Motor neuron (in vitro differentiated cells): ENCODE measurements at regions not wholly inside any gene's neighbourhood (a gene's known extent, or its start where the extent isn't known, plus 50 kb on each side); places are given as distances from the start of the nearest gene placed in this dataset.
A peak's percentile ranks its signal among the peaks of the same experiment; 100 is the strongest.

Experiments
- ATAC-seq, 8 experiments: fragments of 200-7000 bp; cut with Tn5 transposase; replicated peaks in 6 of 8; 2 replicates each; pipeline ENCODE4 v1.8.0; 2021; ENCODE audit warnings: mild to moderate bottlenecking in 8 of 8, moderate library complexity in 8 of 8
- H3K27ac ChIP-seq, 2 donors: fragments of 250-450 bp; sonication (Bioruptor Pico); 2 replicates each; pipeline ENCODE4 v1.9.0; 2021; ENCODE audit warnings: antibody characterized with exemption in 2 of 2, mild to moderate bottlenecking in 2 of 2, moderate library complexity in 1 of 2
- H3K4me1 ChIP-seq, 2 donors: fragments of 250-450 bp; sonication (Bioruptor Pico); replicated peaks in 1 of 2; 2 replicates each; pipeline ENCODE4 v1.6.1; 2021; ENCODE audit warnings: antibody characterized with exemption in 2 of 2, mild to moderate bottlenecking in 2 of 2, moderate library complexity in 1 of 2
- H3K4me3 ChIP-seq, 5 donors: fragments of 250-450 bp; sonication (Bioruptor Pico); 2 replicates each; pipeline ENCODE4 v1.9.0; 2021; ENCODE audit warnings: antibody characterized with exemption in 5 of 5, mild to moderate bottlenecking in 5 of 5, moderate library complexity in 4 of 5
- WGBS, 10 experiments: fragments of 450-650 bp; shearing (Covaris generic); methylation state at CpG; one replicate each; pipeline ENCODE4 v1.0.0; 2022; 5-methylcytosine and 5-hydroxymethylcytosine counted together
- in situ Hi-C, 9 experiments: fragments of 400-800 bp; cut with MboI; loops; one replicate each; pipeline ENCODE4 v1.15.0; 2021; ENCODE audit warnings: low sequenced_read_pairs in 9 of 9, low pct_unique_long_range_greater_than_20kb in 2 of 9; ENCODE audit not compliant: unreplicated experiment in 9 of 9

GRCh38 chr10:8576281-8576680, 521.8 kb downstream of the GATA3 start:
- H3K4me1 ChIP-seq = no peaks in the 10 kb centered on the region
- H3K27ac ChIP-seq = no peak overlapping the region
- no peak overlapping the region for H3K4me3 ChIP-seq
- in situ Hi-C loops = no loop called here
- no peak for ATAC-seq
- 0 to 100% (median 46%) methylated on average over 1 of the region's 1 CpG; no CpG with 5 or more reads in 4 of the 10 experiments for WGBS, 10 experiments

DNA sequence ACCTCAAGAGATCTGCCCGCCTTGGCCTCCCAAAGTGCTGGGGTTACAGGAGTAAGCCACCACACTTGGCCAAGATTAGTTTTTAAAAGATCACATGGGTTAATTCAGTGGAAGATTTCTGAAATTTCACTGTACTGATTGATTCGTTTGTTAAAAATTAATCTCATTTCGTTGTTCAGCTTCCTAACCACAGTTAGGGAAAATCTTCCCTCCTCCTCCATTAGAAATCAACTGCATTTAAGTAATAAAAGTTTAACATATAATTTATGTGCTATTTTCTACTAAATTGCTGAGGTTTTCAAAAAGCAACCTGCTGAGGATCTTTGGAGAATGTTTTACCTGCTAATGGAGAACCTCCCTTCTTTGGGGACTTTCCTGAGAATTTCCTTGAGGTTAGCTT, 522.4 kb downstream of the GATA3 start:
- no peaks in the 10 kb centered on the region for H3K4me1 ChIP-seq
- in situ Hi-C loops = no loop called here
- ATAC-seq = no peak
- WGBS, 10 experiments = 0 to 100% (median 73%) methylated on average over 1 to 3 of the region's 3 CpGs
- H3K27ac ChIP-seq = no peak overlapping the region
- no peak overlapping the region for H3K4me3 ChIP-seq

- WGBS, 10 experiments = 9 to 90% (median 66%) methylated on average over 1 to 7 of the region's 7 CpGs; no CpG with 5 or more reads in 2 of the 10 experiments
- no peak for ATAC-seq
- Histone ChIP-seq H3K27ac (no peak overlapping the region), H3K4me1 (no peaks in the 10 kb centered on the region), H3K4me3 (no peak overlapping the region)
- in situ Hi-C loops = no loop called here
Measured at GRCh38 chr10:8577686-8578085, 523.2 kb downstream of the GATA3 start.

DNA sequence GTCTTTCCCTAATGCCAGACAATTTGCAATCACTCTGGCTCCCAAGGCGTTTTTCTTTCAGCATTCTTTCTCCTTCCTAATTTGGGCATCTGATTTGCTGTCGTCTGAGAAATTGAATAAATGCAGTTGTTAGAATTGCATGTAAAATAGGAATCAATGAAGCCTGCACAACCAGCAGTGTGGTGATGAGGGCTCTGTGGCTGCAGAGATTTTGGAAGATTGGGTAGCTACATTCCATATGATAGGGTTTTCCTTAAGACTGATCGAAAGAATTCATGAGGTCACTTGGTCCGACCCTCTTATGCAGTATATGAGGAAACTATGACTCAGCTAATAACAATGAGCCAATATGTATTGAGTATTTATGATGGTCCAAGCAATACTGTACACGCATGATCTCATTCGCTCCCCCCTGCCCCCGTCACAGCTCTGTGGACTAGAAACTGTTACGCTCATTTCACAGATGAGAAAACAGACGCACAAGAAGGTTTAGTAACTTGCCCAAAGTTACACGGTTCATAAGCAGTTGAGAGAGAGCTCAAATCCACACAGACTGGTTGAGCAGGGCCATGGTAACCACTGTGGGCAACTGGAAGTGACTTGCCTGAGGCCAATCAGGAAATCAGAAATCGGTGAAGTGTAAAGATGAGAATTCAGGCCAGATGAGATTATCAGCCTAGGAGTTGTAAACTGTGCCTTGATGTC, 527.2 kb downstream of the GATA3 start:
- Histone ChIP-seq H3K4me3 (no peak overlapping the region), H3K27ac (no peak overlapping the region), H3K4me1 (no peaks in the 10 kb centered on the region)
- peak in 1 of 8 experiments; percentile 37 for ATAC-seq
- 10 to 93% (median 34%) methylated on average over 1 to 9 of the region's 11 CpGs; no CpG with 5 or more reads in 1 of the 10 experiments for WGBS, 10 experiments
- in situ Hi-C loops = no loop called here

DNA sequence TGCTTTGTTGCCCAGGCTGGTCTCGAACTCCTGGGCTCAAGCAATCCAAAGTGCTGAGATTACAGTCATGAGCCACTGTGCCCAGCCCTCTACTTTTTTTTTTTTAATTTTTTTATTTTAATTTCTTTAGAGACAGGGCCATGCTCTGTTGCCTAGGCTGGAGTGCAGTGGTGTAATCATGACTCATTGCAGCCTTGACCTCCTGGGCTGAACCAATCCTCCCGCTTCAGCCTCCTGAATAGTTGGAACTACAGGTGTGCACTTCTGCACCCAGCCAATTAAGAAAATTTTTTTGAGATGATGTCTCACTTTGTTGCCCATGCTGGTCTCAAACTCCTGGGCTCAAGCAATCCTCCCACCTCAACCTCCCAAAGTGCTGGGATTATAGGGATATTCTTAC, 528.6 kb downstream of the GATA3 start:
- 0 to 100% (median 80%) methylated on average over 1 to 2 of the region's 2 CpGs; no CpG with 5 or more reads in 2 of the 10 experiments for WGBS, 10 experiments
- in situ Hi-C loops = no loop called here
- H3K4me1 ChIP-seq = no peaks in the 10 kb centered on the region
- no peak for ATAC-seq
- no peak overlapping the region for H3K27ac ChIP-seq
- no peak overlapping the region for H3K4me3 ChIP-seq

DNA sequence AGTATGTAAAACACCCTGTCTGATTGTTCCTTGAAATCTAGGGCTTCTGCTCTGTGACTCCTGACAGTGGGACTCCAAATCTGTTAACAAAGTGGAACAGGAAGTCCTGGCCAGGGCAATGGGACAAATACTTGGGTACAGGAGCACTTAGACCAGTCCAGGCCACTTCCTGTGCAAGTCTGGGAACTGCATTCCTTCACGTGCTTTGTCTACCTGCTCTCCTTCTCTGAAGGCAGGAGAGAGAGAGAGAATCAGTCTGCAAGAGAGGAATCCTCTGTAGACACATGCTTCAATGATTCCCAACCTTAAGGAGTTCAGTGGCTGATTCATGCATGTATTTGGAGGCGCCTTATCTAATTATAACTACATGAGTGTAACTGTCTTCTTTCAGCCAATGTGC, 530.2 kb downstream of the GATA3 start:
- in situ Hi-C loops = no loop called here
- Histone ChIP-seq H3K4me3 (no peak overlapping the region), H3K27ac (no peak overlapping the region), H3K4me1 (no peaks in the 10 kb centered on the region)
- 0 to 100% (median 40%) methylated on average over 1 to 2 of the region's 2 CpGs; no CpG with 5 or more reads in 3 of the 10 experiments for WGBS, 10 experiments
- no peak for ATAC-seq

DNA sequence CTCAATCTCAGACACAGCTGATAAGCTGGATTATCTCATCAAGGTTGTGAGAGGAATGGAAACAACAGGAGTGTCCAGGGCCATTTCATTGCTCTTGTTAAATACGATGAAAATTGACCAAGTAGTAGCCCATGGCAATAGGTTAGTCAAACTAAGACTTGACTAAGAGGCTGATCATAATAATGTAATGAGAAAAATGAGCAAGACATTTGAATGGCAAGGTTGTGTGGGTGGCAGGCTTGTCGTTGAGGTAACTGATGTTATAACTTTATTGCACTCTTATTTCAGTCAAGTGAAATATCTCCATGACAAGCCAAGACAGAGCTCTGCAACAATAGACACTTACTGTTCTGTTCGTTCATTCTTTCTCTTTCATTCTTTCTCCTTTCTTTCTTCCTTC, 532.0 kb downstream of the GATA3 start:
- ATAC-seq = no peak
- Histone ChIP-seq H3K4me1 (no peaks in the 10 kb centered on the region), H3K4me3 (no peak overlapping the region), H3K27ac (no peak overlapping the region)
- in situ Hi-C loops = no loop called here
- 6 to 100% (median 49%) methylated on average over 1 to 3 of the region's 3 CpGs; no CpG with 5 or more reads in 2 of the 10 experiments for WGBS, 10 experiments

DNA sequence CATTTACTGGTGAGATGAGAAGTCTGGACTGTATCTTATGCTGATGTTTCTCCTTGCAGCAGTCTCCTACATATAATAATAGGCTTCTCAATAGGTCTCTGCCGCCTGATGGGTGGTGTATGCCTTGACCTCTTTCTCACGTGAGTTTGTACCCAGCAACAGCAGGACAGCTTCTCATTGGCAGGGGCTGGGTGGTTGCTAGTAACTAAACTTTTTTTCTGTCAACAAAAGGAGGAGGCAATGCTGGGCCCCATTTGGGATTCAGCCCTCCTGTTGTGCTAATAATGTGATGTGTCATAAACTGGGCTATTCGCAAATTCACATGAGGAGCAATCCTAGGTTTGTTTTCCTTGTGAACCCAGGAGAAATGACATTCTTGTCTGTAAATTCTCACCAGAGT, 533.6 kb downstream of the GATA3 start:
- Histone ChIP-seq H3K4me1 (no peaks in the 10 kb centered on the region), H3K27ac (no peak overlapping the region), H3K4me3 (no peak overlapping the region)
- ATAC-seq = no peak
- 0 to 90% (median 20%) methylated on average over 1 to 3 of the region's 3 CpGs; no CpG with 5 or more reads in 5 of the 10 experiments for WGBS, 10 experiments
- in situ Hi-C loops = no loop called here

GRCh38 chr10:8590518-8590917, 536.0 kb downstream of the GATA3 start:
- in situ Hi-C loops = no loop called here
- Histone ChIP-seq H3K27ac (no peak overlapping the region), H3K4me1 (no peaks in the 10 kb centered on the region), H3K4me3 (no peak overlapping the region)
- no peak for ATAC-seq

GRCh38 chr10:8591640-8592039, 537.2 kb downstream of the GATA3 start:
- WGBS, 10 experiments = 15 to 94% (median 82%) methylated on average over 3 to 7 of the region's 7 CpGs; no CpG with 5 or more reads in 1 of the 10 experiments
- no peak for ATAC-seq
- no peaks in the 10 kb centered on the region for H3K4me1 ChIP-seq
- no peak overlapping the region for H3K4me3 ChIP-seq
- in situ Hi-C loops = no loop called here
- H3K27ac ChIP-seq = no peak overlapping the region

DNA sequence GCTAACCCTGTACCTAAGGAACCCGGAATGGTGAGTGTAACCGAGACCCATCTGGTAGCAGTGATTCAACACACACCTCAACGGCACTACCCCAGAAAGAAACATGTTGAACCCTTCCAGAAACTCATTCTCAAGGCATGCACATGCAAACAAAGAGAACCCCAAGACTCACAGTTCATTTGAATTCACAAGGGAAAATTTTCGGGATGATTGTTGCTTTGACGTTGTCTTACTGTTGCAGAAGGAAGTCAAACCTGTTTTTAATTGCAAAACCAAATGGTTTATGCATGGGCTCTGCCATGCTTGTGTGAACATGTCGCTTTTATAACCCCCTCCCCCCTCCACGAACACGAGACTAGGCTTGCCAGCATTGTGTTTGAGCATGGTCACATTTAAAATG, 539.7 kb downstream of the GATA3 start:
- no peaks in the 10 kb centered on the region for H3K4me1 ChIP-seq
- no peak overlapping the region for H3K4me3 ChIP-seq
- in situ Hi-C loops = no loop called here
- H3K27ac ChIP-seq = no peak overlapping the region
- WGBS, 10 experiments = 0 to 88% (median 60%) methylated on average over 1 to 6 of the region's 8 CpGs; no CpG with 5 or more reads in 3 of the 10 experiments
- ATAC-seq = no peak

- WGBS, 10 experiments = 0 to 100% (median 69%) methylated on average over 1 to 5 of the region's 5 CpGs; no CpG with 5 or more reads in 1 of the 10 experiments
- Histone ChIP-seq H3K4me3 (no peak overlapping the region), H3K27ac (no peak overlapping the region), H3K4me1 (no peaks in the 10 kb centered on the region)
- peak in 1 of 8 experiments; percentile 44 for ATAC-seq
- in situ Hi-C loops = no loop called here
Measured at GRCh38 chr10:8594711-8595110, 540.2 kb downstream of the GATA3 start.

DNA sequence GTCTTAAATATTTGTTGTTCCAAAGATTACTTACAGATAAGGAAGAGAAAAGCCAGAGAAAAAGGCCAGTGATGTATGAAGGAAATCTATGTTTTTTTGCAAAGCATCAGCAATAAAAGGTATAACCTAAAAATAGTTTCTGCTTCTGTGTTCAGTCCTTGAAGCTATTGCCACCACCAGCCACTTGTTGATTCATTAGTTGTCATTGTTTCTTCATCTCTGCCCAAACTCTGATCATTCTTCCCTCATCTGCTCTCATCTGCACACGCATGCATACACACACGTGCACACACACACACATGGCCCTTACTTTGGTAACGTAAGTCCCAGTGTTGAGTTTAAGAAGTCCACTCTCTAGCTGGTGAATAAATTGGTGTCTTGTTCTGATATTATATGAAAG, 540.7 kb downstream of the GATA3 start:
- H3K4me3 ChIP-seq = no peak overlapping the region
- in situ Hi-C loops = no loop called here
- 0 to 79% (median 40%) methylated on average over 1 to 3 of the region's 3 CpGs; no CpG with 5 or more reads in 3 of the 10 experiments for WGBS, 10 experiments
- no peak overlapping the region for H3K27ac ChIP-seq
- no peak for ATAC-seq
- H3K4me1 ChIP-seq = no peaks in the 10 kb centered on the region

GRCh38 chr10:8596929-8597472, 542.5 kb downstream of the GATA3 start:
- WGBS, 10 experiments = 10 to 100% (median 82%) methylated on average over 1 to 5 of the region's 5 CpGs; no CpG with 5 or more reads in 1 of the 10 experiments
- in situ Hi-C loops = no loop called here
- no peaks in the 10 kb centered on the region for H3K4me1 ChIP-seq
- no peak overlapping the region for H3K27ac ChIP-seq
- ATAC-seq = no peak
- no peak overlapping the region for H3K4me3 ChIP-seq
